Stimulated activated CD4-positive, alpha-beta T cell treated with anti-CD3 and anti-CD28 coated beads, Interleukin-2, amount 100 ng/mL, for 4 hours (primary cell): ENCODE measurements at regions not wholly inside any gene's neighbourhood (a gene's known extent, or its start where the extent isn't known, plus 50 kb on each side); places are given as distances from the start of the nearest gene placed in this dataset.

Source experiments
- DNase-seq: peaks from one replicate; pipeline ENCODE4 v3.0.0-alpha.2; 2020; ENCODE audit warnings: low read depth

DNA sequence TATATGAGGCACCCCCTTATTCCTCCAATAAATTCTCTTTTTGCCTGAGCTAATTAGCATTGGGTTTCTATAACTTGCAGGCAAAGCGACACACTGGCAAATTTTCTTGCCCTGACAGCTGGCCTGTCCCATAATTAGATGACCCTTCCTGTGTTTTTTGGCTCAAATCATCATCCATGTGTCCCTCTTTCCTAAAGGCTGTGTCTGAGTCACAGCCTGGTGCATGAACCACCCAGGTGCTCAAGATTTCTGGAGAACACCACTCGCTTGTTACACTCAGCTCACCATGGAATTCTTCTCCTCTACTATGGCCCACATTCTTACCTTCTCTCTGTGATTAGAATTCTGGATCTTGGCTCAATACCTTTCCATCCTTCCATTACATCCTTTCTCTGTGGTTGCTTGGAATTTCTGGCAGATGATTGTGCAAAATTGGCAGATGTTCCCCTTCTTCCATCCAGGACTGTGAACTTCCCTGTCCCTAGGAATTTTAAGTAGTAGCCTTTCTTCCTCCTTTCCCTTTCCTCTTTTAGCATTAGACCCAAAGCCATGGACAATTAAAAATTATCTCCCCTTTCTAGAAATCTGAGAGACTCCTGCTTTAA is 116.0 kb upstream of the ANKRD1 start:
- DNase-seq = no peak

DNA sequence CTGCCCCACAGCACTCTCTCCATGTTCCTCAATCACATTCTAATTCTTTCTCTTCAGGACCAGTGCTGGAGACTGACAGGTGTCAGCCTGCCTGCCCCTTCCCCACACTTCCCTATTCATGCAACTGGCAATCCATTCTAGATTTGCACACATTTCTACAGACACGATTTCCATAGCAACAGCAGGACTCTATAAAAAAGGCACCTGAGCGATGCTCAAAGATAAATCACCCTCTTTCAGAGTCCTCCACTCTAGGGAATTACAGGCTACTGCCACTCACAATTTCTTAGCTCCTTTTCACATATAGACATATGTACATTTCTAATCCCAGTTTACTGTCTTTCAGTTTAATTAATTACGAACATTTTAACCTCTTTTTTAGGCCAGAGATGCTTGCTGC is 118.1 kb upstream of the ANKRD1 start:
- DNase-seq = no peak

DNA sequence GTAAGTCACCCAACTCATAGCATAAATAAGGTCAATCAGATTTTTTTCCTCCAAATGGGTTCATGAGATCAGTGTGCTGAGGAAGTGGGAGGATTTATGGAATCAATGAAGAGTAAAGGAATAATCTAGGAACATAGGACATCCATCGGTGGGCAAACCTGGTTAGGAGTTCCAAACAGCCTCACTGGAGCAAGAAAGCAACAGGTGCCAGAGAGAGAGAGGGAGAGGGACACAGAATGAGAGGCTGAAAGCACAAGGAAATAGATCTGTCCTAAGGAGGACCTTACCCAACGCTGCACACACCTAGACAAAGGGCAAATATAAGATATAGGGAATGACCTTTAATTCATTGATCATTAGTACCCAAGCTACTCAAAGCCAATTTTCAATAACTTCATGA is 119.5 kb upstream of the ANKRD1 start:
- no peak for DNase-seq

DNA sequence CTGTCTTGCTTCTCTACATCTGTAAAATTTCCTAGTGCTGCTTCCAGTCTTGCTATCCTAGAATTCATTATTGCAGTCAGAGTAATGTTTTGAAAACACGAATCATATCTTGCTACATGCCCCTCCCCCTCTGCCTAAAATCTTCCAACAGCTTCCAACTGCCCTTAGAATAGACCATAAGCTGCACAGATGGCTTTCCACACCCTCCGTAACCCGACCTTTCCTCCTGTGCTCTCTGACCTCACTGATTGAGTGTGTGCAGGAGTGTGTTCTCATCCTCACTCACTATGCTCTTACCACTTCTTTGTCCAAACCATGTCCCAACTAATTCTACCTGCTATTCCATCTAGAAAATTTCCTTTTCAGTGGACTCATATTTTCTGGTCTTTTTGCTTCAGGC is 121.2 kb upstream of the ANKRD1 start:
- DNase-seq = no peak

DNA sequence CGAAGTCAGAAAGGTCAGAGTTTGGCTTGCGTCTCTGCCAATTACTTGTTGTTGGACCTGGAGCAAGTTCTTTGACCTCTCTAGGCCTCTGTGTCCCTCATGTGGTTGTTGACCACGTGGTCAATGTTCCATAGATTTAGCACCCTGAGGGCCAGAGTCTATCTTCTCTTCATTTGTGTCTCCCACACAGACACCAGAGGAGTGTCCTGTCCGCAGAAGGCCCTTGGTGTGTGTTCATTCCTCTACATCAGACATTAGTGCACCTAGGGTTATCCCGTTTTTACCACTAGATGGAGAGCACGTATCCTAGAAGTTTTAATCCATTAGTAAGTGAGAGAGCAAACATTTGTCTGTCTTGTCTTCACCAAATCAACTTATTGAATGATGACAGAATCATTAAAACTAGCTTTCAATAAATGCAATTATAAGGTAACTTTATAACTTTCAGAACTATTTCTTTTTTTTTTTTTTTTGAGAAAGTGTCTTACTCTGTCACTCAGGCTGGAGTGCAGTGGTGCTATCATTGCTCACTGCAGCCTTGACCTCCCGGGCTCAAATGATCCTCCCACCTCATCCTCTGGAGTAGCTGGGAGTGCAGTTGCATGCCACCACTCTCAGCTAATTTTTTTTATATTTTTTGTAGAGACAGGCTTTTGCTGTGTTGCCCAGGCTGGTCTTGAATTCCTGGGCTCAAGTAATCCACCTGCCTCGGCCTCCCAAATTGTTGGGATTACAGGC is 122.5 kb upstream of the ANKRD1 start:
- no peak for DNase-seq

DNA sequence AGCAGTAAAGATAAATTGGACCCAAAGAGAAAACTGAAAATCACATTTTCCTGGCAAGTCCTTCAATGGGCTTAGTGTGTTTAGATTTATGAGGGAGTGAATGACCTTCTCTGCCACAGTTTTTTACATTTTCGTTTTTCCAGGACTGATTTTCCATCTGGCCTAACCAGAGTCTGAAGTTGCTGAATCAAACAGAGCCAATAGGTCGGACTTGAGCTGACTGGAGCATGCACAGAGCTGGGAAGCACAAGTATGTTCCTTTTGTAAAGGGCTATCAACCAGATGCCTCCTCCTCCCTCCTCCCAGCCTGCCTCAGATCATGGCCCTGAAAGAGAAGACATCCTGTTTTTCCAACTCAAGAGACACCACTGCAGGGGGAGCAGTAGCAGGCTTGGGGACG is 126.0 kb upstream of the ANKRD1 start:
- no peak for DNase-seq

DNA sequence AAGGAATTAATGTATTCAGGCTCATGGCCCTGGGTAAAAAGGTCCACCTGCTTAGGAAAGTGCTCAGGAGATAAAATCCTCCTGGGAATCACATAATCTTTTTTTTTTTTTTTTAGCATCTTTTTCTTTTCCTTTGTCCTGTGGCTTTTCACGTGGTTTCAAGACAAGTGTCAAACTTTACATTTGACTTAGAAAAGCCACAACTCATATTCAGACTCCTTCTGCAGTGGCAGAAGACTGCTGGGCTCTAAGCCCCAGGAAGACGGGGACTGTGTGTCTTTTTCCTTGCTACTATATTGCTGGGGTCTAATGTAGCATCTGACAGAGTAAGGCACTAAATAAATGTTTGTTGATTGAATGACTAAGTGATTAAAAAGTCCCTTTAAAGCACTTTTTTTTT is 127.5 kb upstream of the ANKRD1 start:
- no peak for DNase-seq

DNA sequence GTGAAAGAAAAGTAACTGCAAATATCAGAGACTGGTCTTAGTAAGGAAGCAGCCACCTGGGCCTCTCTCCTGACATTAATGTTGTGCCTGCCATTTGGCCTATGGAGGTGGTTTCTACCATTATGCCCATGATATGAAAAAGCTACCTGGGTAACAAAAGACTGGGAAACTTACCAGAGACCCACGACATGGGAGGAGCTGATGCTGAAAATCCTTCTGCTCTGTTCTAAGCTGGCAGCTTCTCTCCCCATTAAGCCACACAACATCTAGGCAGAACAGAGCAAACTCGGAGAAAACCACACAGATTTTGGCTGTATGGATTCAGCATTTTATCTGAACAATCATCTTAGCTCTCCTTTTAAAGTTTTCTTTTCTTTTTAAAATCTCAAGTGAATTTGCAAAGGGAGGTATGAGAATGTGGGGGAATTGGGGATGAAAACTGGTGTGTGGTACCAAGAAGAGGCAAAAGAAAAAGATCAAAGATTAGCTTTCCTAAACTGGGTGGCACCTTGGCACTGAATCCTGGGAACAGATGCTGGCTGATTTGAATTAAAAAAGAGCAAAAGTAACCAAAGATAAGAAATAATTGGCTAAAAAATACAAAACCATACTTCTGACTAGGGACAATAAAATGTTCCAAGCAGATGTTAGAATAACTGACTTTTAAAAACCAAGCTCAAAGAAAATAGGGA is 128.6 kb upstream of the ANKRD1 start:
- no peak for DNase-seq

DNA sequence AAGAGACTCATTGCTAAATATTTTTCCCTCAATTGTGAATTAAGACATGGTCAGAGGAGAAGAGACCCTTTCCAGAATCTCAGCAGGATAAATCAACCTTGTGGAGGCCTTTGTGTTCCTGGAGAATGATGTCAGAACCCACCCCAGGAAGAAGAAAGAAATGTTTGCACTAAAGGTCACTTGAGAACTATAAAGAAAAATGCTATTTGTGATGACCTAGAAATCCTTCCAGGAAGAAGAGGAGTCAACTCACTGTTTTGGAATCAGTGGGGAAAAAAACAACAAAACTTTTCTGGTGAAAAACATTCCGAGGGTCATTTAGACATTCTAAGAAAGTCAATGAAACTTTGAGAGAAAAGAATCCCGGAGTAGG is 129.1 kb upstream of the ANKRD1 start:
- no peak for DNase-seq

DNA sequence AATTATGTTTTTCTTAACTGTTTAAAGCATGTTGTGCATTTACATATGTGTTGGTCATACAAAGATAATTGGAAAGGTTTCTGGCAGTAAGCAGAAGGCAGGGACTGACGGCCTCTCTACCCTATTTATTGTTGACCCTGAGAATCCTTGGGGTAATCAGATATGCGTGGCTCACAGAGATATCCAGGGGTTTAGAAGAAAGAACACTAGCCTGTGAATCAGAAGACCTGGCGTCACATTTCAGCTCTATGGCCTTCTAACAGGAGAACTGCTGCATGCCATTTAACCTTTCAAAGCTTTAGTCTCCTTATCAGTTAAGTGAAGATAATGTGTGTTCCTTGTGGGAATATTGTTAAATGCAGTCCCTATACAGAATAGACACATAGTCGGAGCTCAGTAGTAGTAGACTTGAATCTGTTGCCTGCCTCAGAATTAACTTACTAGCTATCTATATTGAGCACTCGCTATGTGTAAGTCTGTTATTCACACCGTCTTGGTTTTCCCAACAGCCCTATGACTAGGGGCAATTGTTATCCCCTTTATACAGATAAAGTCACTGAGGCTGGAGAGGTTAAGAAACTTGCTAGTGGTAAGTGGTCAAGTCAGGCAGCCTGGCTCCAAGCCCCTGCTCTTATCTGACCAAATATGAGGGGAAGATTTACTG is 129.6 kb upstream of the ANKRD1 start:
- no peak for DNase-seq

DNA sequence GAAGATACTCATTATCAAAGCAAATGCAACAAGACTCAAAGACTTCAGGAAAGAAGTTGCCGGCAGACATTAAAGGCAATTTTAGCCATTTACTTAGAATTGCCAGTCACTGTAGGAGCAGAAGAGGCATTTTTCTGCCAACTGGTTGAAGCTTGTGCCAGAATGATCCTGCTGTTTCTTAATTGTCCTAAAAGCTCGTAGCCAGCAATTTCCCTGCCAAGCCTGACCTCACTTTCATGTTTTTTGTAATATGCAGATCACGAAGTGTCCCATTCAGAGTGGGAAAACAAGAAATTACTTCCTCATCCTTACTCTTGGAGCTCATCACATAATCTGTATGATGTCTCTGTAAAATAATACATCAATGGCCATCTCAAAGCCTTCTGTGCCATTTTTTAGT is 130.9 kb upstream of the ANKRD1 start:
- no peak for DNase-seq

DNA sequence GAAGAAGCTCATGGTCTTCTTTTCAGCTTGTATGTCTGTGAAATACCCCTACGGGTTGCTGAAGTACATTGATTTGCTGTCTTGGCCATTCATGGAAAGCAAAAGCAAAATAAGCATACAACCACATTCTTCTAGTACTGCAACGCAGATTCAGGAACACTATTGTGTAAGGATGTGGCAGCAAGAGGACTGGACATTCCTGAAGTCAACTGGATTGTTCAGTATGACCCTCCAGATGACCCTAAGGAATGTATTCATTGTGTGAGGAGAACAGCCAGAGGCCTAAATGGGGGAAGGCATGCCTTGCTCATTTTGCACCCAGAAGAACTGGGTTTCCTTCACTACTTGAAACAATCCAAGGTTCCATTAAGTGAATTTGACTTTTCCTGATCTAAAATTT is 133.4 kb upstream of the ANKRD1 start:
- no peak for DNase-seq

DNA sequence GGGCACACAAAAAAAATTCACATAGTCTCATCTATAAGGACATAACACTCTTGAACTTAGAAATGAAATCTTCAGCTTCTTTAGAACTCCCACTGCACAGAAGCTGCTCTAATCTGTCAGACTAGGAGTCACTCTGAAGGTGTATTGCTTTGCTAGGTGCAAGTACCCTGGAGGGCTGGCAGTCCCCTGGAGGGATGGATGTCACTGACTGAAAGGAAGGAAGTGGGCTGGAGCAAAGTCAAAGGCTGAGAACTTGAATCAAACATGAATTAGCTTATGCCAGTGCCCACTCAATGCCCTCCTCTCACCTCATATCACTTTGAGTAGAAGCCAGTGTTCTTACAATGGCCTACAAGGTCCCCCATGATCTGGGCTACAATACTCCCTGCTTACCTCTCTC is 140.3 kb upstream of the ANKRD1 start:
- no peak for DNase-seq

DNA sequence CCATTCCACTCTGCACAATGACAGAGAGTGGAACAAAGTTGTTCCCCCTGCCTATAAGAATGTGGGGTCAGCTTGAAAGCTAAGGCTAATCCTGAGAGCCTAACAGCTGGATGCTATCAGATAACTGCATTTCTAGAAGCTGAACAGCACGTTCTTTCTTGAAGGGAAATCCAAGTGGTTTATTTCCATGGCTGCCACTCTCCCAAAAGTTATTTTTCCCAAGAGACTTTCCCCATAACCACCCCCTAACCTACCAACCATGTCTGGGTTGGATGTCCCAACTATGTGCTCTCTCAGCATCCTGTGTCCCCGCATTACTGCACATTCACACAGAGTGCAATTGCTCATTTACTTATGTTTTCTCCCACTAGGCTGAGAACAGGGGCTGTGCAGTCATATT is 140.7 kb upstream of the ANKRD1 start:
- no peak for DNase-seq

DNA sequence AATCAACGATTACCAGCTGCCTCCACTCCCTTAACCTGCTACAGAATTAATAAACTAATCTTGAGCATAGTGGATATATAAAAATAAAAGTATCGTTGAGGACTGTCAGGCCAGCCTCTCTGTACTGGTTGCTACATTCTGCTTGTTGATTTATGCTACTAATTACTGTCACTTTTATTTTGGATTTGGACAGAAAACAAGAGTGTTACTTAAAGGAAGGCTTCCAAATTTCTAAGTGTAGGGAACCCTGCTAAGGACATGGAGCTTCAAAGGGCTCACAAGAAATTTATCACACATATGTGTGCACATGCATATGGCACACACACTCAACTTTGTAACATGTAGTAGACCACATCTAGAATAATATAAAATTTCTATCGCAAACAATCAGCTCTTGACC is 141.2 kb upstream of the ANKRD1 start:
- DNase-seq = no peak

DNA sequence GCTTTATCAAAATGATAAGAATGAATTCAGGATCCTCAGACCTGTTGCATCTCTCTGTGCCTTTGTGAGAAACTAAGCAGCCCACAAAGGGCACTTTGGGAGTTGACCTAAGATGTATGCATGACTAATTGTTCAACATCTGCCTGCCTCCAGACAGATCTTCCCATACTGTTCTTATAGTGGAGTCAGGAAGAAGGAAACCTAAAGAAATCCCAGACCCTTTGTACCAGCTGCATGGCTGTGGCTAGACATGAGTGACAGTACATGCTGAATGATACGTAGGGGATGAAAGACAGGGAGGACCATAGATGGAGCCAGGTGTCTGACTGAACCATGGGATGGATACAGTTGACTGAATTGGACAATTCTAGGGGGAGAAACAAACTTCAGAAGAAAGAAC is 148.7 kb upstream of the PCGF5 start:
- DNase-seq = no peak

DNA sequence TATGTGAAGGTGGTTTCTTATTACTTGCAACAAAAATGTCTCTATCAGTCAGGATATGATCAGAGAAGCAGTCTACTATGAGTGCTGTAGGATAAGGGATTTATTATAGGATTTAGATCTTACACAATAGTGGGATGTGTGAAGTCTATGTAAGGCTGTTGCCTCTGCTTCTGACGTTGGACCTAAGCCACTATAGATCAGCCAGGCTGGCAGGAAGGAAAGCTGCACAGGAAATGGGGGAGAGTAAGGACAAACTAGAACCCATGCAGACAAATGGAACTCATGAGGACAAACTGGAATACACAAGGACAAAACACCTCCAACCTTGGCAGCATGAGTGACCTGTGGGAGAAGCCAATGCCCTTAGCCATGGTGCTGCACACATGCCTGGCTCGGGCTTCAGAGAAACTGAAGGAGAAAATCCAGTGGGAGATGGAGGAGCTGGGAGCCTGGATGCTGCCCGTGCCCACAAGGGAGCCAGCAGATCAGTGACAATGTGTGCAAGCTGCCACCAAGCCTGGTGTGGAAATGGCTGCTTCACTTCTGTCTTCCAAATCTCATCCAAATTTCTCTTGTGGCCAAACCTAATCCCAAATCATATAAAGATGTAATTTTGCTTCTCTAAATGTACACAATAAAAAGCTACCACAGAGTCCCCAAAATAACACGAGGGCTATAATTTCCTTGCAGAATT is 147.0 kb upstream of the PCGF5 start:
- DNase-seq = no peak

DNA sequence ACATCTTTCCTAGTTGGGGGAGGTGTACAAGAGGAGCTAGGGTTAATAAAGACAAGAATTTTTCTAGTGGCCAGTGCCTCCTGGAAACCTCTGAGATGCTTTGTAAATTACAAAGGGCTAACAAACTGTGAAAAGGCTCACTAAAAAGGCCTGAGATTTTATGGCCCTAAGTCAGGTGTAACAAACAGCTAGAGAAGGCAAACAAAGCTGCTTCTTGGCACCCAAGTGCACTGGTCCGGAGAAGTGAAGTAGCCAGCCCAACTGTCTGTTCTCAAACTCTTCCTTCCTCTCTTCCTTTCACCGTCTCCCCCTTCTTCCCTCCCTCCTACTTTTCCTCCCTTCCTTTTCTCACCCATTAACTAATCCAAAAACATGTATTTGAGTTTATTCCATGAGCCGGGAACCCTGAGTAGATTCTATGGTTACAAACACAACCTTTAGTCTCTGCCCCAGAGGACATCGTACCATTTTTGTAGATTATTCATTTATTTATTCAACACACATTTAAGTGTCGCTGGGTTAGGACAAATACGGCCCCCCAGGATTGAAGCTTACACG is 143.4 kb upstream of the PCGF5 start:
- DNase-seq = no peak

DNA sequence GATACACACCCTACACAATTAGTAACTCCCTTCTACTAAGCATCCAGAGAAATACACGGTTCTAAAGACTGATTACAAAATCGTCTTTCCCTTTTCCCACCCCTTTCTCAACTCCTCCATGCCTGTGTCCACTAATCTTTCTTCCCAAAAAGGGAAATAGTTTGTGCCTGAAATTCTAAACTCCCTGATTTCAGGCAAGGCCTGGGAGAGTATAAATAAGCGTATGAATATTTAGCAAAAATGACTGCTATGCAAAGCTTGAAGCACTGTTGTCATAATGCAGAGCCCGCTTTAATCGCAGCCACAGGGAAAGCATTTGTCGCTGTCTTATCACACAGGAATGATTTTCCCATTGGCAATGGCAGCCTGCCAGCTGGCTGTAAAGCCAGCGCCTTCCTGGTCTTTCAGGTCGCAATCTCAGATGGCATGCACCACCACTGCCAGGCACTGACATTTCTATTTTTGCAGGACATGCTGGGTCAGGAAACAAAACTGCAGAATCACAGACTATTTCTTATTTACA is 142.9 kb upstream of the PCGF5 start:
- no peak for DNase-seq

DNA sequence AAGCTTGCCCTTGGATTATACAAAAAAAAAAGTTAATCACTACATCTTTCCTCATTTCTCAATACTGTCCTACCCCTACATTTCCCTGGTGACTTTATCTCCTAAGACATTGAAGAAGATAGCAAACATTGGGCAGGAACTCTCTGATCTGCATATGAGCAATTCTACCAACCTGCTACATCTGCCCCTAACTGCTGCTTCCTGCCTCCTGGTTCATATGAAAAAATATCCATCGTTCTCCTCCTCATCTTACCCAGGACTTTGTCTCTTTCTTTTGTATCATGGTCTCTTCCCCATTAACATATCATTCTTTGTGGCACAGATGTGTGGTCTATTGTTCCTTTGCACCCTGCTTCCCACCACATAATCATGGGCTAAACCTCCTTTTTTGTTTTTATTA is 139.7 kb upstream of the PCGF5 start:
- no peak for DNase-seq

DNA sequence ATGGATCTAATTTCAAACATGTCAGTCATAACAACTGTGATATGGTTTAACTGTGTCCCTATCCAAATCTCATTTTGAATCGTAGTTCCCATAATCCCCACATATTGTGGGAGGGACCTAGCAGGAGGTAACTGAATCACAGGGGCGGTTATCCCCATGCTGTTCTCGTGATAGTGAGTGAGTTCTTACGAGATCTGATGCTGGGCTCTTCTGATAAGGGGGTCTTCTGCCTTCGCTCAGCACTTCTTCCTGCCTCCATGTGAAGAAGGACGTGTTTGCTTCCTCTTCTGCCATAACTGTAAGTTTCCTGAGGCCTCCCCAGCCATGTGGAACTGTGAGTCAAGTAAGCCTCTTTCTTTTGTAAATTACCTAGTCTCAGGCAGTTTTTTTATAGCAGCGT is 138.0 kb upstream of the PCGF5 start:
- DNase-seq = no peak
